ENCODE measurements at regions not wholly inside any gene's neighbourhood (a gene's known extent, or its start where the extent isn't known, plus 50 kb on each side); places are given as distances from the start of the nearest gene placed in this dataset.

GRCh38 chr6:98212468-98212867 is 621.9 kb upstream of the POU3F2 start:
- DNase-seq, result no peak

- DNase-seq, result no peak
Measured at GRCh38 chr6:98215531-98215930, 618.8 kb upstream of the POU3F2 start.

GRCh38 chr6:98230250-98230649 is 604.1 kb upstream of the POU3F2 start:
- no peak for DNase-seq

GRCh38 chr6:98239057-98239456 is 595.3 kb upstream of the POU3F2 start:
- DNase-seq, result no peak

- no peak for DNase-seq
Measured at GRCh38 chr6:98241630-98242029, 592.7 kb upstream of the POU3F2 start.

- DNase-seq, result no peak
Measured at GRCh38 chr6:98254624-98255023, 579.8 kb upstream of the POU3F2 start.

- DNase-seq, result no peak
Measured at GRCh38 chr6:98260382-98260781, 574.0 kb upstream of the POU3F2 start.

- no peak for DNase-seq
Measured at GRCh38 chr6:98272060-98272459, 562.3 kb upstream of the POU3F2 start.

- DNase-seq, result no peak
Measured at GRCh38 chr6:98274691-98275090, 559.7 kb upstream of the POU3F2 start.

- no peak for DNase-seq
Measured at GRCh38 chr6:98280492-98280891, 553.9 kb upstream of the POU3F2 start.

- no peak for DNase-seq
Measured at GRCh38 chr6:98286620-98287019, 547.8 kb upstream of the POU3F2 start.

- DNase-seq, result no peak
Measured at GRCh38 chr6:98287876-98288275, 546.5 kb upstream of the POU3F2 start.

GRCh38 chr6:98292810-98293209 is 541.6 kb upstream of the POU3F2 start:
- DNase-seq, result no peak

GRCh38 chr6:98295515-98296175 is 538.7 kb upstream of the POU3F2 start:
- no peak for DNase-seq

GRCh38 chr6:98308564-98308963 is 525.8 kb upstream of the POU3F2 start:
- no peak for DNase-seq

- DNase-seq, result no peak
Measured at GRCh38 chr6:98310443-98310842, 523.9 kb upstream of the POU3F2 start.

GRCh38 chr6:98323605-98324004 is 510.8 kb upstream of the POU3F2 start:
- no peak for DNase-seq

GRCh38 chr6:98324446-98324845 is 509.9 kb upstream of the POU3F2 start:
- DNase-seq, result no peak

GRCh38 chr6:98325366-98325765 is 509.0 kb upstream of the POU3F2 start:
- DNase-seq, result no peak

- DNase-seq, result no peak
Measured at GRCh38 chr6:98333273-98333672, 501.1 kb upstream of the POU3F2 start.

GRCh38 chr6:98335594-98335993 is 498.8 kb upstream of the POU3F2 start:
- no peak for DNase-seq

GRCh38 chr6:98339506-98339905 is 494.9 kb upstream of the POU3F2 start:
- DNase-seq, result no peak

- no peak for DNase-seq
Measured at GRCh38 chr6:98343004-98343403, 491.4 kb upstream of the POU3F2 start.

GRCh38 chr6:98343797-98344196 is 490.6 kb upstream of the POU3F2 start:
- DNase-seq, result no peak

- no peak for DNase-seq
Measured at GRCh38 chr6:98352348-98352747, 482.0 kb upstream of the POU3F2 start.

GRCh38 chr6:98358173-98358572 is 476.2 kb upstream of the POU3F2 start:
- DNase-seq, result no peak
